NCI-H2029 treated with DMSO at 0.1 percent for 48 hours (cell line): ENCODE measurements at regions not wholly inside any gene's neighbourhood (a gene's known extent, or its start where the extent isn't known, plus 50 kb on each side); places are given as distances from the start of the nearest gene placed in this dataset.
"Not testable (repeated sequence)": the region's sequence is repeated elsewhere in the genome, so short reads cannot be mapped to it uniquely, and the experiment has no call there.

Source experiments
- DNase-seq: peaks from one replicate; lab custom pipeline; 2025; lab: John Stamatoyannopoulos, UW

DNA sequence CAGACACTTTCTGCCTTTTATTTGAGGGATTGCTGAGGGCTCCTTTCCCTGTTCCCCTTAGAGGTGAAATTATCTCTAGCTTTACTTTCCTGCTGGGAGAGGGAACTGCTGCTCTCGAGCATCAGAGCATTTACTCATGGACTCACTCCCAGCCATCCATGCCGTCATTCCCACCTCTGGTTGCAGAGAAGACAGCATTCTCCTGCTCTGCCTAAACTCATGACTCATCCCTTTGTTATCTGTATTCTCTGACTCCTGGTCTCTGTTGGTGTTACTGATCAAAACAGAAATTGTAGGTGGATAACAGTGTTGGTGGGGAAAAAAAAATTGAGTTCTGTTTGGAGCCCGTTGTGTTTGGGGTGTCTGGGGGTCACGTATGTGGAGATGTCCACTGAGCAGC is 159.3 kb downstream of the TTC8 start:
- DNase-seq = no peak

DNA sequence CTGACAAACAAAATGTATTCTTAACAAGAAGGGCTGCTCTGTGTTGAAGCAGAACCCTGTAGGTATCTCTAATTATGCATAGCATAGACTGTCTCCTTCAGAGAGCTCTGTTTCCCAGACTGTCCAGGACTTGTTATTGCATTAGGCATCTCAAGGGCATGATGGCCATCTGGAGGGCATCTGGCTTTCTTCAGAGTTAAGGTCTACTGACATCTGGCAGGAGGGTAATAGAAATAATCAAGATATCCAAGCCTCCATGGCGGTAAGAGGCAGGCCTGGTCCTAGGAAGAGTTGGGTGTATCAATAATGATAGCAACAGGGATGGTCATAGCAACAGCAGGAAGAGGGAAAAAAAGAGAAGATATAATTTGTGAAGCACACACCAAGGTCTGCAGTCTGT is 161.2 kb downstream of the TTC8 start:
- DNase-seq = no peak

DNA sequence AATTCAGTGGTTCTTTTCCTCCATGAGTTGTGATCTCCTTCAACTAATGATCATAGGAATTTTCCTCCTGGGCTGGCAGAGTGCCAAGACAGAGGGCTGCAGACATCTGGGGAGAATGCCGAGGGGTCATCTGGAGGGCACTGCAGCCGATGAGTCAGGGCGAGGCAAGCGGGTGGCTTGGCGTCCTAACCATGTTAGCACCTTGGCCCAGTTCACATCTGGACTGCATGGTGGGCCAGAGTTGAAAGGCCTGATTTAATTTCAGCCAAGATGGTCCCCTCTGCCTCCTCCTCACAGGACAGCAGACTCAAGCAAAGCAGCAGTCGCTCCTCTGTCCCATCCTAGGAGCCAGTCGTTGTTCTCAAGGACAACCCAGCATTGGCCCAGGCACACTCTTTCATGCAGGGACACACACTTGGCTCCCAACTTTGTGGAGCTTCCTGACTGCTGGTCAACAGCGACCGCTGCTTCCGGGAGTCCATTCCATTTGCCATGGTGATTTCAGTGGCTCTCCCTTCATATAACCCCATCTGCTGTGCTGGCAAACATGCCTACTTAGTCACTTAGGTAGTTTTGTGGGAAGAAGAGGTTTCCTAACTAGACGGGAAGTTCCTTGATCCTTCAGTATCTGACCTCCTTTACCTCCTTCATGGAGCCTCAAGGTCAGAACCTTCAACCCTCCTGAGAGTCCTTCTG is 161.8 kb downstream of the TTC8 start:
- no peak for DNase-seq

DNA sequence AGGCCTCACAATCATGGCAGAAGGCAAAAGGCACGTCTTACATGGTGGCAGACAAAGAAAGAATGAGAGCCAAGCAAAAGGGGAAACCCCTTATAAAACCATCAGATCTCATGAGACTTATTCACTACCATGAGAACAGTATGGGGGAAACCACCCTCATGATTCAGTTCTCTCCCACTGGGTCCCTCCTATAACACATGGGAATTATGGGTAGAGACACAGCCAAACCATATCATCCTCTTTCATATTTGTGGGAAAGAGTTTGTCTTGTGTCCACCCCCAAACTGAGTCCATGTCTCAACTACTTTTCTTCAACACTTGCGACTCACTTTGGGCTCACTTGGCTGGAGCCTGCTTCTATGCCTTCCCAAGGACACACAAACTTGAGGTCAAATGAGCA is 162.5 kb downstream of the TTC8 start:
- not testable (repeated sequence) for DNase-seq

DNA sequence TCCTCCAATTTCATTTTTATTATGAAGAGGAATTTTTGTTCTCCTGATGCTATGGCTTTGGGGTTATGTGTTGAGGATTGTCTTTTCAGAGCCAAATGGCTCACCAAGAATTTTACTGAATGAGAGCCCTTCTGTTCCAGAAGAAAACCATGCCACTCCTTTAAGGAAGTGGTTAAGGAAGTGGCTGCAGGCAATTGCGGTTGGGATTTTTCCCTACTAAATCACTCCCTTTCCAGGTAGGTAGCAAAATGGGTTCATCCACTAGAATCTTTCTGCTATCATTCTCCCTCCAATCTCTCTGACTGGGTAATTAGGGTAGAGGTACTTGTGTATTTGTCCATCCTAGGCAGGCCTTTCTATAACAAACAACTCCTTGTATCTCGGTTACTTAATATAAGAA is 163.1 kb downstream of the TTC8 start:
- no peak for DNase-seq

DNA sequence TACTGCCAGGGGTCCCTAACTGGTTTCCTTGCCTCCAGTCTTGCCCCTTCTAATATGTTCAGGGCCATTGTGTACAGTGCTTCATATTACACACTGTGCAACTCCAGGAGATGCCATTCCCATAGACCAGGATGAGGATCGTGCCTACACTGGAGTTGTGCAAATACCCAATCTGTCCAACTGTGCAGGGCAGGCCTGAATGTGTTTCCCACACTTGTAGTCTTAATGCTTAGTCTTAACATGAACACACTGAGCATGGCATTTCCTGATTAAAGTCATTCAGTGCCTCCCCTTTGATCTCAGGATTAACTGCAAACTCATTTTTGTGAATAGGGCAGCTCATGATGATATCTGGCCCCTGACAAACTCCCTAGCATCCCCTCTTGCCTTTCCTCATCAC is 165.5 kb downstream of the TTC8 start:
- no peak for DNase-seq

DNA sequence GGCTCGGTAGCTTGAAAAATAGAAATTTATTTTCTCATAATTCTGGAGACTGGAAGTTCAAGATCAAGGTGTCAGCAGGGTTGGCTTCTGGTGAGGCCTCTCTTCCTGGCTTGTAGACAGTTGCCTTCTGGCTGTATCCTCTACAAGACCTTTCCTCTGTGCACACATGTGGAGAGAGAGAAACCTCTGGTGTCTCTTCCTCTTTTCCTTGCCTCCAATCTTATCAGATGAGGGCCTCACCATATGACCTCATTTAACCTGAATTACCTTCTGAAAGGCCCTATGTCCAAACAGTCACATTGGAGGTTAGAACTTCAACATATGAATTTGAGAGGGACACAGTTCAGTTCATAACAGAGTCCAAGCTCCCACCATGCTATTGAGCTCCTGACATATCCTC is 166.4 kb downstream of the TTC8 start:
- DNase-seq = no peak

DNA sequence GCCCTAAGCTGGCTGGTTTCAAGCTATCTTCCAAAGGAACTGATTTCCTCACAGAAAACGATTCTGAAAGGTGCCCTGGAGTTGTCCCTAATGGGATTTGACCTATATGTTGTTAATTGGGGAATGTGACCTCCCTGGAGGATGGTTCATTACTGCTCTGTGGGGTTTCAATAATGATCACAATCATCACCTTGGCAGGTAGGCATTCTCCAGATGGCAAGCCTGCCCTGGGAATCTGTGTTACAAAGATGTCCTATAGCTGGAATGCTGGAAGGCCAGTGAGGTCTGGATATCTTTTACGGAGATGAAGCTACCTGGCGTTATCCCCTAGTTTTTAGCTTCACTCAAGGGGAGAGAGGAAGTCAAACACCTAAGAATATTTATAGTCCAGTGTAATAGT is 167.6 kb downstream of the TTC8 start:
- no peak for DNase-seq

DNA sequence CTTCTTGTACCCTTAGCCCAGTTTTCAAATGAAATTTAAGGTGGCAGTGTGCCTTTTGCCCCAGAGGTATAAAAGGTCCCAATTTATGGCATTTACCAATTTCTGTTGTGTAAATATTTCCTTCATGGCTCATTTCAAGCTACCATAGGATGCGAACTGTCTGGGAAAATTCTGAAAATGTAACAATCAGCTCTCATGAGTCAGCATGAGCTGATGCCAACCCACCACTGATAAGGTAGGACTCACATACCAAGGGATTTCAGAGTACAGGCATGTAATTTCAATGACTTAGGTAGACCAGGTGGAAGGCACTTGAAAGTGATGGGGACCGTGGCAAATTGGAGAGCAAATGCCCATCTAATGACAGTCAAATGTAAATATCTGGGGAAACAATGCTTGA is 169.5 kb downstream of the TTC8 start:
- no peak for DNase-seq

DNA sequence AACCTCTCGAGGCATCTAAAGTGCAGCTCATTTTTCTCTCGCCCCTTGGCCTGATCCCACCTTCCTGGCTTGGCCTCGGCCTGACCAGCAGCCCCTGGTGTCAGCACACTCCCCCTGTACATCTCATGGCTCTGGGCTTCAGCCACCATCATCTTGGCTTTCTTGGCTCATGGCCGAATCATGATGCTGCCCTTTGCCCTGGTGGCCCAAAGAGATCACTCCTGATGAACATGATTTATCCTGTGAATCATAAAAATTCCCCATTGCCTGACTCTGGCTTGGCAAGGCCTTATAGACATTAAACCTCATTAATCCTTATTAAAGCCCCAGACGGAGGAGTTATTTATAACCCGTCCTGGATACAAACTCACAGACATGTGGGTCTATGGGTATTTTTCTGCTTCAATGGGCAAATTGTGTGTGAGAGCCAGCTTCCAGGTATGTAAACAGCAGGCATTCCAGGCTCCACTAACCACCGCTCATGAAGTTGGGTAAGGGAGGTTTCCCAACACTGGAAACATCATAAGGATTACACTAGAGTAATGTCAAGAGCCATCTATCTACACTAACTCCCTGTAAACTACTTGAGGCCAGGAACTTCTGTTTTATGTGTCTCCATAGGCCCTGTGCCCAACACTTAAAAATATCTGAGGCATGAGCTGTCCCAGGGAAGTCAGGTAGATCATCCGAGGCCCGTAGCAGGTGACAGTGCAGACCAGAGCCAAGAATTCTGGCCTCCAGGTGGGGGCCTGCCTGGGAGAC is 171.2 kb downstream of the TTC8 start:
- DNase-seq = no peak

DNA sequence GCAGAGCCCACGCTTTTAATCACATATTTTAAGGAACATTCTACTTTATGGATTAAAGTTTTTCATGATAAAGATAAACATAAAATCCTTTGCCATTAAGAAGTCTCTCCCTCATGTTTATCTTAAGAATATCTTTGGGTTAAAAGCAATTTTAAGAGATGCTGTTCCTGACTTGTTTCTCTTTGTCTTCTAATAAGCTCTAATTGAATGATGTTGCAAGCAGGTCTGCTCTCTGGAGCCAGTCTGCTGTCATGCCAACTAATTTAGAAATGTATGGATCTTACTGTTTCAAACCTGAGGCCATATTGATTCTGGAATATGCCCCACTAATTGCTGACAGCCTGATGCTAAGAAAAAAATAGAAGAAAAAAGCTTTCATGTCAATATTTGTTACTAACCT is 173.6 kb downstream of the TTC8 start:
- no peak for DNase-seq

DNA sequence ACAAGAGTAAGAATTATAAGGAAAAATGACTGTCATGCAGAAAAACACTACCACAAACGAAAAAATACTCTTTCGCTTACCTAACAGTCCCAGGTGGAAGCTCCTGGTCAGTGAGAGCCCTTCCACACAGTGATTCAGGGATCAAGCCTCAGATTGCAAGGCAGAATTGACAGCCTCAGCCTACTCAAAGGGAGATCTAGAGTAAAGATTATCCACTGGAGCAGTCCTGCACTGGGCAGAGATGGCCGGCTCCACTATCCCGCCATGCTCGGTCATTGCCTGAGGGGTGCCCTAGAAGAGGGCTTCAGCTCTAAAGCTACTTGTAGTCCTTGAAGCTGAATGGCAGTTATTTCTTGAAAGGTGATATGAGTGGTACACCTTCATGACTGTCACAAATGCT is 174.7 kb downstream of the TTC8 start:
- DNase-seq = no peak

DNA sequence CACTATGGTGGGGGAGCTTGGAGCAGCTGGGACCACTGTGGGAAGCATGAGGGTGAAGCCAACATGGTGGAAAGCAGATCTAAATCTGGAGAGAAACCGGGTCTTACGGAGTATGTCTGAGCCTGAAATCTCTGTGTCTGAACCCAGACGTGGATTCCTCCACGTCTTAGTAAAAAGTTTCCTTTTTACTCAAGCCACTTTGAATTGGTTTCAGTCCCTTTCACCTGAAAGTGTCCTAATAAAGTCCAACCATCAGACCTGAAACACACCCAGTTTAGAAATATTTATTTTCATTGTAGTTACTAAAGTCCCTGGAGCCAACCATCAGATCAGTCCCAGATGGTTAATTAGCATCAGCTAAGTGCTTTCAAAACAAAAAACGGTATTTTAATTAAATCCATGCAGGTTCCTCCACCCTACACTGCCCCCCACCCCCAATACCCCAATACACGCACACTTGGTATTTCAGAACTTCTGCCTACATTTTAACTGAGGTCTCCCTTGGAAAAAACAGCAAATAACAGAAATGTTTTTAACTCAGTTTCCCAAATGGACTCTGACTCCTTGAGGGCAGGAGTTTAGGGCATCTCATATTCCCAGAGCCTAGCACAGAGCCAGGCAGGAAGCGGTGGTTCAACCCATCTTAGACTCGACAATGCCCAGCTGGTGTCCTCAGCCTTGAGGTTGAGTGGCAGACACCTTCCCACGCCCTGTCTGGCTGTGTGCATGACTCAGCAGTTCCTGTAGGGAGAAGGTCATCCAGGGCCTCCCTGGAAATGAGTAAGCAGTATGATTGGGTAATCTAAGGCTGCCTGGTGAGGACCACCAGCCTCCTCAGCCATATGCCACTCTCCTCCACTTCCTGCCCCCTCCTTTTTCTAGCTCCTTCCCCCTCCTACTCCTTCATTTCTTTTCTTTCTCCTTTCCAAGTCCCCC is 175.8 kb downstream of the TTC8 start:
- no peak for DNase-seq

DNA sequence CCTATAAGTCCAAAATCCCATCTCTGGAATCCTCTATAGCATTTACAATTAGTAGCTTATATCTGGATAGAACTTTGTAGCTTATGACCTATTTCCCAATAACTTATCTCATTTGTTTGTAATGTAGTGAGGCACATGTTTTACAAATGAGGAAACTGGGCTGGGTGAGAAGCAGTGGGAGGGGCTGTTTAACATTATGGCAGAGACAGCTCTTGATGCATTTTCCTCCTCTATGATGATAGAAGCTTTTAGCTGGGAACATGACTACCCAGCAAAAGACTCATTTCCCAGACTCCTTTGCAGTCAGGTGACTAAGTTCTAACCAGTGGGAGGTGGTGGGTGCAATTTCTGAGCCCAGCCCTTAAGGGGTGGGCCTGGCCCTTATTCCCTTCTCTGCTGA is 179.7 kb downstream of the TTC8 start:
- no peak for DNase-seq

DNA sequence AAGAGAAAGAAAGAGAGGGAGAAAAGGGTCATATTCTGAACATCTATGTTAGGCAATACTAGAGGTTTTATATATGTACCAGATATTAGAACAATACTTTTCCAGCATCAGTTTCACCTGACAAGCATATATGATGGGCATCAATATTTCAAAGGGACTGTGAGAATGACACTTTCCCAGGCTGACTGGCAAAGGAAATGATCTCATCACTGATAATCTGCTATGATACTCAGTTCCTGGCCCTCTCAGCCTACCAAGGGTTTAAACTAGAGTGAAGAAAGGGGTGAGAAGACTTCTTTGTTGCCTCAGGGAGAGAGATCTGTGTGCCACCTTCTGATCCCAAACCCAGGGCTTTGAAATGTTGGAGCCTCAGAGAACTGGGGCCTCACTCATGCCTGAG is 183.5 kb downstream of the TTC8 start:
- no peak for DNase-seq

DNA sequence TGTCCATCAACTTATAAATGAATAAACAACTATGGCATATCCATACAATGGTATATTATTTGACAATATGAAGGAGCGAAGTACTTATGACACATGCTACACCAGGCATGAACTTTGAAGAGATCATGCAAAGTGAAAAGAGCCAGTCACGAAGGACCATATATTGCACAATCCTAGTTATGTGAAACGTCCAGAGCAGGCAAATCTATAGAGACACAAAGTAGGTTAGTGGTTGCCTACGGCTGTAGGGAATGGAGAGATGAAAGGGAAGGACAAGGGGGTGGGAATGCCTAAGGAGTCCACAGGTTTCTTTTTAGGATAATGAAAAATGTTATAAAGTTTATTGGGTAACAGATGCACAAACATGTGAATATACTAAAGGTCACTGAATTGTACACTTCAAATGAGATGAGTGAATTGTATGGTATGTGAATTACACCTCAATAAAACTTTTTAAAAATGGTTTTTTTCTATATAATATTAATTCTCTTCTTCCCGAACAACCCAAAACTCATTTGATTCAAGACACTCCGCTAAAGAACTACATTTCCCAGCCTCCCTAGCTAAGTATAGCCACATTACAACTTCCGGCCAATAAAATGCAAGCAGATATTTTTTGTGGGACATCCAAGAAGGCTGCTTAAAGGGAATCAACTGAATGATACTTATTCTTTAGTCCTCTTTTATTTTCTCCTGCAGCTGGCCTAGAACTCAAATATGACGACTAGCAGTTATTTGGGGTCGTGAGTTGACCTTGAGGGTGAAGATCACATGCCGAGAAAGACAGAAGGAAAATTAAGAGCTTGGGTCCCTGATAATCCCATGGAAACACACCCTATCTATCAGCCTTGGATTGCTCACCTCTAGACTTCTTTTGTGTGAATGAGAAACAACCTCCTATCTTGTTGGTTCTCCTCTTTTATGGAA is 187.2 kb downstream of the TTC8 start:
- no peak for DNase-seq

DNA sequence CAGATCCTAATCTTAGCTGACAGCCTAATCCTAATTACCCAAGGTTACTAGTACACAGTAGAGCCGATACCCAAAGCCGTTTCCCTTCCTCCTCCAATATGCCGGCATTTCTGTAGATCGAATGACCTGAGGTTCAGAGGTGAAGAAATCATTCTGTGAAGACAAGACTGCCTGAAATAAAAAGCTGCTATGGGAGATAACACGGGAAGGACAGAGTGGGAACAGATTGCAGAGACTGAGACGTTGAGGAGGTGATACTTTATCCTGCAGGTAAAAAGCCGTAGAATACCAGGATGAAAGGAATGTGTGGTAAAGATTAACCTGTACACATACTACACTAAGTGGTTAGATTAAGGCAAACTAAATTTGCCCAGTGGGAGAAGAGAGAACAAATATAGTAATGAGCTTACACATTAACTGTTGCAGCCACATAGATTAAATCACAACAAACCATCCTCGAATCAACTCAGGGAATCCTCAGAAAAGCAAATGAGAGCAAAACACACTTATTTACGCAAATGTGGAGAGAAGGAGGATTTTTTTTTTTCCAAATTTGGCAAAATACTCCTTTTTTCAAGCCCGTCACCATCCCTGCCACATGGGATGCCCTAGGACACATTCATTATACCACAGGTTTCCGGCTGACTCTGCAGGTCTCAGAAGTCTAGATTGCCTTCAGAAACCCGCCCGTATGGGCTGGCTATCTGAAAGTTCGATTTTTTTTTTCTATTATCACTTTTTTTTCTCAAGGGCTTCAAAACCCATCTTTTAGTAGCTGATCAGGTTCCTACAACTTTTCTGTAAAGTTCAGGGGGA is 188.0 kb downstream of the TTC8 start:
- no peak for DNase-seq

DNA sequence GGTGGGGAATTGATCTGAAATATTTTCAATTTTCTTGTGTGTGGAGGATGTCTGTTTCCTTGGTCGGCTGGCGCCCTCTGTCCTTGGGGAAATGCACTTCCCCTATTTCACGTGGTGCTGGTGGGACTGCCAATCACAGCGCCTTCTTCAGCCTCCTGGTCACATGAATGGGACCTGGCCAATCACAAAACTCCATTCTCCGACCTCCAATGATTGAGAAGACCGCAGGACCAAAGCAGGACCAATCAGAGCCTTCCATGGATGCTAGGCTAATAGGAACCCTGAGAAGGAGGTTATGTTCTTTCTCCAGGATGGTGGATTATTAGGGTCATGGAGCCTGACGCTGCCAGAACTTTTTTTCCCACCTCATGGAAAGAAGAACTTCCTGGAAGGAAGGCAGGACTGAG is 188.7 kb downstream of the TTC8 start:
- no peak for DNase-seq

DNA sequence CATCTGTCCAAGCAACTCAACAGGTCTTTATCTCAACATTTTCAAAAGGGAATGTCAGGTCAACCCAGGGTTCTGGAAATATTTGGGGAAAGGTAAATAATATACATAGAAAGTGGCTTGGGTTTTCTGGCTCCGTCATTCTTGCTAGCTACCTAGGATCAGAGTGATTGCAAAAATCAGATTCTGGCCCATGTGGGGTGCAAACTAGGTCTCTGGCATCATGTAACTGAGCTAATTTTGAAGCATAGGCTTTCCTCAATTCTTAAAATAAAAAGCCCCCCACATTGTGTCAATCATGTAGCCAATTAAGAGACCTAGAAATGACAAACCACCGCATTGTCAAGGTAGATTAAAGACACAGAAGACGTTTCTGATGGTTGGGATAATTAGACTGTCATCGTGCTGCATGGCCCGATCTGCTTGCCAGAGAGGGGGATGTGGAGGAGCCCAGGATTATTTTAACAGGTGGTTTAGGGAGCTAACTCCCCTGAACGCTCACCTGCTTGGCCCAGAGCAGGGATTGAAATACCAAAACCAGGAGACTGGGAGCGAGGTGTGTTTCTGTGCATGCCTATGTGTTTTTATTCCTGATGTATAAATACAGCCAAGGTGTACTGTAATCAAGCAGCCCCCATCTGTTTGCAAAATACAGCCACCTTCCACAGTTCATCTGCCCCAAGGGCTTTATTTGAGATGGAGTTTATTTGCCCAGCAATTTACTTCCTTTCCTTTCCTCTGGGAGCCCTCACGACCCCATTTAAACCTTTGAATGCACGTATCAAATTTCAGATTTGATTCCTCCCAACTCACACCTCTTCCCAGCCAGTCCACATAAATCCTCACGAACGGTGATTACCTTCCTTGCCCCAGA is 189.5 kb downstream of the TTC8 start:
- DNase-seq = no peak

DNA sequence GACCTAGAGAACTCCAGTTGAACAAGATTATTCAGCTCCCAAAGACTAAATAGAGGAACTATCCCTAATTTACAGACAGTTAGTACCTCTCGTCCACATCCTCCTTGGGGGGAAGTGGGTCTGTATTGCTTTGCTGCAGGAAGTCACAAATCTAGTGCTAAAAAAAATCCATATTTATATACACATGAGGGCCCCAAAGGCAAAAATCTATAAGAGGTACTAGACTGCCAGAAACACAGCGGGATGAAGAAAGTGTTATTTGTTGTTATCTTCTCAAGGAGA is 190.1 kb downstream of the TTC8 start:
- no peak for DNase-seq
